Fibroblast of the conjunctiva (primary cell): ENCODE measurements at regions not wholly inside any gene's neighbourhood (a gene's known extent, or its start where the extent isn't known, plus 50 kb on each side); places are given as distances from the start of the nearest gene placed in this dataset.
A peak's percentile ranks its signal among the peaks of the same experiment; 100 is the strongest.
"Not testable (repeated sequence)": the region's sequence is repeated elsewhere in the genome, so short reads cannot be mapped to it uniquely, and the experiment has no call there.

Experiments used
- DNase-seq: peaks from one replicate; pipeline ENCODE4 v3.0.0-alpha.2; 2010; ENCODE audit warnings: low read depth

DNA sequence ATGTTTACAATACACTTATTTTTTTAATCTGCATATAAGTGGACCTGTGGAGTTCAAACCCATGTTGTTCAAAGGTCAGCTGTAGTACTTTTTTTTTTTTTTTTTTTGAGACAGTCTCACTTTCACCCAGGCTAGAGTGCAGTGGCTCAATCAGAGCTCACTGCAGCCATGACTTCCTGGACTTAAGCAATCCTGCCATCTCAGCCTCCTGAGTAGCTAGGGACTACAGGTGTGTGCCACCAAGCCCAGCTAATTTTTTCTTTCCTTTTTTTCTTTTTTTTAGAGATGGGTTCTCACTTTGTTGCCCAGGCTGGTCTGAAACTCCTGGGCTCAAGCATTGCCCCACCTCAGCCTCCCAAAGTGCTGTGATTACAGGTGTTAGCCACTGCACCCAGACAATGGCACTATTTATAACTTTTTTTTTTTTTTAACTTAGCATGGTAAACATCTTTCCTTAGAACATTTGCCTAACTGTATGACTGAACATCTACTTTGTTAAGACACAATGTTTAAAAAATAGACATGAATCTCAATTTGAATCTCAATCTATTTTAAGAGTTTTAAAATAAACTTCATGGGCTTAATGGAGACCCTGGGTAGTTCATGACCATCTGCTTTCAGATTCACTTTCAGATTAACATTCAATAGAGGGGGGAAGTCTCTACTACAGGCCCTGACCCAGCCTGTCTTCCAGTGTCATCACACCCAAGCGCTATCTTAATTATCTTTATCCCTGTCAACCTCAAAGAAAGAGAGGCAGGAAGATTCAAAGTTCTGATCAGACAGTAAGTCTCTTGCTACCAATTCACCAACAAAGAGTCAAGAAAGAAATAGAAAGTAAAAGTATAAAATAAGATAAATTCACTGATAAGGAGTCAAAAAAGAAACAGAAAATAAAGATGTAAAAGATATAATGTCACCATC, 97.7 kb upstream of the DOCK9 start:
- no peak for DNase-seq

DNA sequence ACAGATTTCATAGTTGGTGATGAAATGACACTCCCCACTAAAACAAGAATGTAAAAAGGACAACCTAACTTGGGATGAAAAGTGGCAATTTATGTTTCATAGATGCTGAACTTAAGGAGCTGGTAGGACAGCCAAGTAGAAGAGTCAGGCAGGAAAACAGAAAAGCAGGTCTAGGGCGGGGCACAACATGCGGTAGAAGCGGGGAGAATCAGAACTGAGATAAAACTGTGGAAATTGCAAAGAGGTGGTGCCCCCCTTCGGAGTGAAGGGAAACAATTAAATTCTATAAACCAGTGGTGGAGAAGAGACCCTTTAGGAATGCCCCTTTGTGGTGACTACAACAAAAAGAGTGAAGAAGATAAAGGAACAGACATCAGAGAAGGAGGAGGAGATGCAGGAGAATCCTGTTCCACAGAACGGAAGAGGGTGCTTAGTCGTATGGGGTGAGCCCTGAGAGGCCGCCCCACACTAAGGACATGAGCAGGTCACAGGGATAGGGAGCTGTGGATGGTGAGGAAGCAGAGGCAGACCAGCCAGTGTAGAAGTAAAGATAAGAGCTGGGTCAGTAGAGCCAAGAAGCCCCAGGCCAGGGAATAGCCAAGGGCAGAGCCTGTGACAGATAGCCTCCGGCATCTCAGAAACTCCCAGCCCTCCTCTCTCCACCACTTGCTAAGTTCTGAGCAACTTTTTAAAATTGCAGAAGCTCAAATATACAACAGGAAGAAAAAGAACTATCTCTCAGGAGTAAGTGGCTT, 100.3 kb upstream of the DOCK9 start:
- DNase-seq = no peak

DNA sequence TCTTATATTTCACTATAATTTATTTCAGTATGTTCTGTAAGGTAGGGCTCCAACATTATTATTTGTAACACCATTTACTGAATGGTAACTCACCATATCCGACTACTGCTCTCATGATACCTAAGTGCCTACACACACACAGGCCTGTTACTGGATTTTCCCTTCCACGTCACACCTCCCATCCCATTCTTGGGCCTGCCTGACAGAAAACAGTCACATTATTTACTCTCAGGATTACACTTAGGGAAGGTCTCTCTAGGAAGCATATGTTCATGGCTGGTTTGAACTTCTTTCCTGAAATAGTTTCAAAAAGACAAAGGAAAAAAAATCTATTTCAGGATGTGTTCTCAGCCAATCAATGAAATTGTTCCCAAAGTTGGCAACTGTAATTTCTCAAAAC, 102.3 kb upstream of the DOCK9 start:
- no peak for DNase-seq

DNA sequence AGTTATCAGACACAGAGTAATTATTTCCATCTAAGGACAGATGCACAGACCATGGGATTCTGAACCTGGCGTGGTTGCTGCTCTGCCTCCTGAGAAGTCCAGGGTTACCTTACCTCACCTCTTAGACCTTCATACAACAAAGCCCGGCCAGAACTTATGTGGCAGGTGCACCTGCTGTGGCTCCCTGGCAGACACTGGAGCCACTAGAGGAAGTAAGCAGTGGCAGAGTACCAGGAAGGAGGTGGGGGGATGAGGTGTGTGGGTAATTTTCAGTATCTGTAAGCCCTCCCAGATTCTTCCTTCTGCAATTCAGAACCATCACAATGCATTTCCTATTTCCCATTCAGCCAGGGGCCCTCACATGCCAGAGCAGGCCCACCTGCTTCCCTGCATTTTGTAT, 106.1 kb upstream of the DOCK9 start:
- no peak for DNase-seq

DNA sequence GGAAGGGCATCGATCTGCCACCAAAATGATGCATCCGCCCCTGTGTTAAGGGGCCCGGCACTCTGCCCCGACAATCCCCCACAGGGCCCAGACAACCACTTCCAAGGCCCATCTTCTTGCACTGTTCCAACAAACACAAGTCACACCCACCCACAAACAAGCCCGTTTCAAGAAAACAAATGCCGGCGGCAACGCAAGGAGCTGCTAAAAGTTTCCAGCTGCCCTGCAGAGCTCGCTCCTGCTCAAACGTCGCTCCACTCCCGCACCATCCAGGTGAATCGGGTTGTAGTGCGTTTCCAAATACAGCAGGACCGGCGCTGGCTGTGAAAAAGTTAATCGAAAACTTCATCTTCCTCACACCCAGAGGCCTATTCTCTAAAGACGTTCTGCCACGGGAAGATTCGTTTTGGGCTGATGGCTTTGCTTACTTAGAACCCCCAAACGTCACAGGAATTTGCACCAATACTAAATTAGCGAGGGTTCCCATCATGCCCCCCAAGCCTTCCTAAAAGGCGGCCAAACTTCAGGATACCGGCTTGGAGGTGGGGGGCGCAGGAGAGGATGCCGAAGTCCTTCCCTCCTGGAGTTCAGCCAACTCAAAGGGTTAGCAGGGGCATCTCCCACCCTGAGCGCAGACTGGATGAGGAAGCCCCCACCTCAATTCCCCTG, 107.4 kb upstream of the DOCK9 start:
- no peak for DNase-seq

DNA sequence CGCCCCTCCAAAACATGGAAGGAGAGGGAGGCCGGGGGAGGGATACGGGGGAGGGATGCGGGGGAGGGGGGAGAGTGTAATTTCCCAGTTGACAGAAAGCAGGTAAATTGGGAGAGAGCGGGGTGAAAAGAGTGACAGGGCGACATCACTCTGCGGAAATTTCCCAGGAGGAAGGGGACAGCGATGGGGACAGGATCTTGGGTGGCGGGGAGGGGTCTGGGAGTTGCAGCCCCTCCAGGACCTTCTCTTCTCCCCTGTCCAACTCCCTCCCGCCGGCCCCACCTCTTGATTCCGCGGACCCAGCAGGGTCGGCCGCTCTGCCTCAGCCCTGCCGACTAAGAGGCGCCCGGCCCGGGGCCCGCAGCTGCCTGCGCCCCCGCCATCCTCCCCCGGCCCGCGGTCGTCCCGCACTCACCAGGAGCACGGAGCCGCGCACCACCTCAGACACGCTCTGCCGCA, 108.0 kb upstream of the DOCK9 start:
- DNase-seq = no peak

DNA sequence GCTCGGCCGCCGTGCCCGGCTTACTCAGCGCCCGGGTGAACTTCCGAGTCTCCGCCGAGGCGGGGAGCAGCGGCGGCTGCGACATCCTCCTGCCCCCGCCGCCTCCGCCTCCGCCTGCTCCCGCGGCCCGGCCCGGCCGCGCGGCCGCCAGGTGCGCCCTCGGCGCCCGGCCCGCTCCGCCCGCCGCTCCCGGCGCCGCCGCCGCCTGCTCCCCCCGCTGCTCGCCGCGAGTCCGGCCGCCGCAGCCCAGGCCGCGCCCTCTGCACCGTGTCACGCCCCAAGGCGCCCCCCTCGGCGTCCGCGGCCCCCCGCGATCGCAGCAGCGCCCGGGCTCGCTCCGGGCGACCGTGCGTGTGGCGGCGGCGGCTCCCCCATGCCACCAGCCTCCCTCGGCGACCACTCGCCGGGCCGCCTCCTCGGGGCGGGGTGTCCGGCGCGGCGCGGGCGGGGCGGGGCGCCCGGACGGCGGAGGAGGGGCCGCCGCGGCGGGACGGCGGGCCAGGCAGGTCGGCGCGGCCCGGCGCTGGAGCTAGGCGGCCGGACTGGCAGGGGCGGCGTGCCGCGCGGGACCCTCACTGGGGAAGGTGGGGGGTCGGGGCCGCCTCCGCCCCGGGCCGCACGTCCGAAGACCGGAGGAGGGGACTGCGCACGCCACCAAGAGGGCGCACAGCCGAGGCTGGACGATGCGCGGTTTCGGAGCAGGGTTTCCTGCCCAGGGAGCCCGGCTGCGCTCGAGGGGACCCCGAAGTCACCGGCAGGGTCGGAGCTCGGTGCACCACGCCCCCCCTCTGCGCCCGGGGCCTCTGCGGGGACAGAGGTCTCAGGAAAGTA, 108.6 kb upstream of the DOCK9 start:
- DNase-seq = no peak

DNA sequence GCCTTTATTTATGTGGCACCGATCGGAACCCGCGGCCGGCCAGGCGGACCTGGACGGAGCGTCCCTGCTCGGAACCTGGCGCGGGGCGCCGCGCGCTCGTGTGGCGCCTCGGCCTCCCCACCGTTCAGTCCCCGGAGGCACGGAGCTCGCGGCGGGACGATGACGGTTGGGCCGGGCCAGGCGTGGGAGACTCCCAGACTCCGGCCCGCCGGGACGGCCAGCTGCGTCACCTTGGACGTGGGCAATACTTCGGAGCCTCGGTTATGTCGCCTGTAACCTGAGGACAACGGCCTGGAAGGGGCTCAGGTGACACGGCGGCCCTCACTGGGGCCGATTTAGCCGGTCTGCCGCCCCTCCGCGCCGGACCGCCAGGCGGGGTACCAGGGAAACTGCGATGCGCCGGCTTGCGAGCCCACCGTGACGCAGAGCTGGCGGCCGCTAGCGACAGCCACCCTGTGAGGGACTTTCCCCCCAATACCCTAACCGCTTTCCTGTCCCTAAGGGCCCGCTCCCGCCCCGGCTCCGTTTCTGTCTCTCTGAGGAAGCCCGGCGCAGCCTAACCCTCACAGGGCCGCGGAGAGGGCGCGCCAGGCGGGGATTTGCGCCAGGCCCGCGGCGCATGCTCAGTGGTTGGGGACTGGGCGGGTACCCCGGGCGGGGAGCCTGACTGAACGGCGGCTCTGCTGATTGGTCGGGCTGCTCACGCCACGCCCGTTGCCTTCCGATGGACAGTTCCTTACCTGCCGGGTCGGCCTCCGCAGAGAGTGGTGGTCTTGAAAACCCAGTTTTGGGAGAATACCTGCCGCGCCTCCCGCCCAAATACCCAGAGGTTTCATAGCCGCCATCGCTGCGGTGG, 109.5 kb upstream of the DOCK9 start:
- DNase-seq = peak; percentile 56

DNA sequence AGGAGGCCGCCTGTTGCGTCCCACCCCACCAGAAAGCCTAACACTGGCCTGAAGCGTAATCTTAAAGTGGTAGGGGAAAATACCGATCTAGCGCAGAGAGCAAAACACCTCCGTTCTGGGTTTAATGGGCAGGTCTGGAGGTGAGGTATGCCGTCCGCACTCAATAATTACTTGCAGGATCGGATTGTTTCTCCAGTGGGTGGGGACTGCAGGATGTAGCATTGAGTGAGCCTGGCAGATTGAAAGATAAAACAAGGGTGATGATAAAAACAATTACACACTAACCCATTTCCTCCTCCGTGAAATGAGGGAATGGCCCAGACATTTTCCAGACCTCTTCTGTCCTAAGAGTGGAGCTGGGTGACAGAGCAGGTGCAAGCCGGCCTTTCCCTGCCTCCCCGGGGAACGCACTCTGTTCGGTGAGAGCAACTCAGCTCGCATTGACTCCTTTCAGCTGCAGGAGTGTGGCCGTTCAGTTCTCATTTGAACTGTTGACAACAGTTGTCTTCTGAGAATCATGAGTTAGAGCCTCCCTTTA, 110.2 kb upstream of the DOCK9 start:
- DNase-seq = no peak

DNA sequence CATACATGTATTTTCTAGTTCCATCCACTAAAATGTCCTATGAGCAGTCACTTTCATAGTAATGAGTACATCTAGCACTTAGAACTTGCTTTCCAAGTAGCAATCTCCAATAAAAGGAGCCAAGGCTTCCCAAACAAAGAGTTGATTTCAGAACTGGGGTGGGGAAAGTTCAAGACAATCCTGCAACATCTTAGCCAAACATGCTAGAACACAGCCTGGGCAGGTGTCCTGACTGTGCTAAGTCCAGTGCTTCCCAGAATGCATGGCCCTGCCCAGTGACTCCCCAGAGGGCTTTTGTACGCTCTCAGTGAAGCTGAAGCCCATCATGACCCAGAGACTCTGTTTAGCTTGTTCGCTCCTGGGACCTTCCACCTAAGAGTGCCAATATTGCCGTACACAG, 106.7 kb upstream of the UBAC2 start:
- DNase-seq = no peak

DNA sequence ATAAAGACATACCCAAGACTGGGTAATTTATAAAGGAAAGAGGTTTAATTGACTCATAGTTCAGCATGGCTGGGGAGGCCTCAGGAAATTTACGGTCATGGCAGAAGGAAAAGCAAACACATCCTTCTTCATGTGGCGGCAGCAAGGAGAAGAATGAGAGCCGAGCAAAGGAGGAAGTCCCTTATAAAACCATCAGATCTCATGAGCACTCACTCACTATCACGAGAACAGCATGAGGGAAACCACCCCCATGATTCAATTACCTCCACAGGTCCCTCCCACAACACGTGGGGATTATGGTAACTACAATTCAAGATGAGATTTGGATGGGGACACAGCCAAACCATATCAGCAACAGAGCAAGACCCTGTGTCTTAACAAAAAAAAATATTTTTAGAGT, 98.8 kb upstream of the UBAC2 start:
- DNase-seq = not testable (repeated sequence)

DNA sequence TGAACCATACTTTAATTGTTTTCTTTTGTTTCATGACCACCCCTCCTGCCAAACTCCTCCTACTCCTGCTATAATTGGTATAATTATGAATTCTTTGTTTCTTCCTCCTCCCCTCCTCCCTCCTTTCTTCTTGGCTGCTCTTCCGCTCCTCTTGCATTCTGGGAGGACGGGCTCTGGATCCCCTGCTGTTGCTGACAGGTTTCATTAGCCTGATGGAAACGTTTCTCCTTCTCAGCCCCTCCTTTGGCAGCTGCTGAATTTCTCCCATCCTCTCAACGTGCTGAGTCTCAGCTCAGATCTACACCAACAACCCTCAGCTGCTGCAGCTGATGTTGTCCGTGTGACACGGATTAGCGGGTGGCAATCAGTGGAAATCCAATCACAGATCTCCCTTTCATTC, 97.1 kb upstream of the UBAC2 start:
- no peak for DNase-seq

DNA sequence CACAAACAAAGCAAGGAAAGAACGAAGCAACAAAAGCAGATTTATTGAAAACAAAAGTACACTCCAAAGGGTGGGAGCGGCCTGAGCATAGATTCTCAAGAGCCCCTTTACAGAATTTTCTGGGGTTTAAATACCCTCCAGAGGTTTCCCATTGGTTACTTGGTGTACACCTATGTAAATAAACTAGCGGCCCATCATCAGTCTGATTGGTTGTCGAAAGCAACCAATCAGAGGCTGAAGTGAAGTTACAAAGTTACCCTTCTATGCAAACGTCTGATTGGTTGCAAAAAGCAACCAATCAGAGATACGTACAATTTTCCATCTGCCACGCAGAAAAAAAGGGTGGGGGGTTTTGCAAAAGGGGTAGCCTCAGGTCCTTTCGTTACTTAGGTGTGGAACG, 96.3 kb upstream of the UBAC2 start:
- DNase-seq = no peak

DNA sequence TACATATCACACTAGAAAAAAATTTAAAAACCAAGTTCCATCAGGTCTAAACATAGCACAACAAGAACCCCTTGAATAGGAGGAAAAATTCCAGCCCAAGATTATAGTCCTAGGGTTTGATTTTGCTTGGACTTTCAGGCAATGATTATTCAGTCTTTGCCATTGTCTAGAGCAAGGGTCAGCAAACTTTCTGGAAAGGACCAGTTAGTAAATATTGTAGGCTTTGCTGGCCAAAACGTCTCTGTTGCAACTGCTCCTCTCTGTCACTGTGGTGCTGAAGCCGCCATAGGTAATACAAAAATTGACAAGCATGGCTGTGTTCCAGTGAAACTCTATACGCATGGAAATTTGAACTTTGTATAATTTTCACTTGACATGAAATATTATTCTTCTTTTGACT, 95.5 kb upstream of the UBAC2 start:
- DNase-seq = no peak

DNA sequence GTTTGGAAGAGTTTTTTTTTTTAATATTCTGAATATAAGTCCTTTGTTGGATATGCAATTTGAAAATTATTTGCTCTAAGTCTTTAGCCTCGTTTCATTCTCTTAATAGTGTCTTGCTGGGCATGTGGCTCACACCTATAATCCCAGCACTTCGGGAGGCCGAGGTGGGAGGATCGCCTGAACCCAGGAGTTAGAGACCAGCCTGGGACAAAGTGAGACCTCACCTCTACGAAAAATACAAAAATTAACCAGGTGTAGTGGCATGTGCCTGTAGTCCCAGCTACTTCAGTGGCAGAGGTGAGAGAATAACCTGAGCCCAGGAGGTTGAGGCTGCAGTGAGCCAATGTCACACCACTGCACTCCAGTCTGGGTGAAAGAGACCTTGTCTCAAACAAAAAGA, 87.3 kb upstream of the UBAC2 start:
- no peak for DNase-seq

DNA sequence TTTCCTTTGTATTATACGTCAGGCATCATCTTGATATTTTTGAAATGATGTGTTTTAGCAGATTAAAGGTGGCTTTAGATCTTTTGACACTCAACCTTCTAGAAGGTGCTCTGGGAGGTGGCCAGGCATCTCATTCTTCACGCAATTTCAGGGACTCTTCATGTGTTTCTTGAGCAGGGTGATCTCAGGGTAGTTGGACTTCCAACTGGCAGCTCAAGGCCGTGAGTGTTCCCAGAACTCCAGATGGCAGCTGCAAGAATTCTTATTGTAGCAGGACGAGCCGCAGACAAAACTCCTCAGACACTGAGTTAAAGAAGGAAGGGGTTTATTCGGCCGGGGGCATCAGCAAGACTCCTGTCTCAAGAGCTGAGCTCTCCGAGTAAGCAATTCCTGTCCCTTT, 82.5 kb upstream of the UBAC2 start:
- DNase-seq = no peak

DNA sequence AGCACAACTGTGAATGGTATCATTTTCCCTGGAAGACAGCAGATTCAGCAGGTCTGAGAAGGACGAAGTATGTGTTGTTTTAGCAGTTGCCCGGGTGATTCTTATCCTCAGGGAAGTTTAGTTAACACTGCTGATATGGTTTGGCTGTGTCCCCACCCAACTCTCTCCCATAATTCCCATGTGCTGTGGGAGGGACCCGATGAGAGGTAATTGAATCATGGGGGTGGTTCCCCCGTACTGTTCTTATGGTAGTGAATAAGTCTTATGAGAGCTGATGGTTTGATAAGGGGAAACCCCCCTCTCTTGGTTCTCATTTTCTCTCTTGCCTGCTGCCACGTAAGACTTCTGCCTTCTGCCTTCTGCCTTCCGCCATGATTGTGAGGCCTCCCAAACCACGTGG, 81.0 kb upstream of the UBAC2 start:
- DNase-seq = no peak

DNA sequence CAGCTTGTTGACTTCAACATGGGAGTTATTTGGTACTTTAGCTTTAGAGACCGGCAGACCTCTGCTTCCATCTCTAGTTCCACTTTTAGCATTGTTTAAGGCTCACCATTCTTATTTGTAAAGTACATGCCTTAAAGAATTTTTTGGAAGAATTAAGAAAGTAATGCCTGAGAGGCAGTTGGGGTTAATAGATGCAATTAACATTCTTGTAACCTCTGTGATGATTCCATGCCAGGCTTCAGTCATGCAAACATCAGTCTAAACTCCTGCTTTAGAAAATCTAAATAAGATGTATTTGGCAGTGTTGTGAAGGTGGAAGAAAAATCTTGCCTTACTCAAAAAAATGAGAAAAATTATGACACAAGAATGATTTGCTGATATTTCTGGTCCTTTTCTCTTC, 79.9 kb upstream of the UBAC2 start:
- DNase-seq = no peak

DNA sequence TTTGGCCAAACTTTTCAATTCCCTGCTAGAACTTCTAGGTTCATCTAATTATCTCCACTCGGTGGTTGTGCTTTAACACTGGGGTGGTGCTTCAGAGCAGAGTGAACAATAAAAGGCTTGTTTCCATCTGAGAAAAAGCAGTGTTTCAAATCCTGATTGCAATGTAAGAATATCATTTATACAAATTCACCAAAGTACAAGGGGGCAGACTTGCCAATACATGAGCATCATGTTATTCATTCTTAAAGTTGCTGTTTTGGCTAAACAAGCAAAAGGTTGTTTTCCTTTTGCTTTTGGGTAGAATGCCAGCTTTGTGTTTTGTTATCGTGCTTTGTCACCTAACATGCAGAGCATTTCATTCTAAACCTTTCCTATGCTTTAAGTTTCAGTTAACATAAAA, 78.5 kb upstream of the UBAC2 start:
- no peak for DNase-seq
